KMS-11 (cell line): ENCODE measurements at regions not wholly inside any gene's neighbourhood (a gene's known extent, or its start where the extent isn't known, plus 50 kb on each side); places are given as distances from the start of the nearest gene placed in this dataset.
"Not testable (repeated sequence)": the region's sequence is repeated elsewhere in the genome, so short reads cannot be mapped to it uniquely, and the experiment has no call there.

Experiments
- H2AFZ ChIP-seq: fragments of 200-600 bp; sonication (generic); 2 replicates; pipeline ENCODE4 v1.6.1; 2016; ENCODE audit warnings: antibody characterized with exemption, mixed run types, low read depth
- H3K27ac ChIP-seq: fragments of 200-600 bp; sonication (generic); 2 replicates; pipeline ENCODE4 v1.6.1; 2016; ENCODE audit warnings: mild to moderate bottlenecking, mixed run types
- H3K27me3 ChIP-seq: fragments of 200-600 bp; sonication (generic); 2 replicates; pipeline ENCODE4 v1.6.1; 2017; ENCODE audit warnings: mild to moderate bottlenecking, low read depth, mixed run types, moderate library complexity; ENCODE audit not compliant: insufficient read depth
- H3K36me3 ChIP-seq: fragments of 200-600 bp; sonication (generic); 2 replicates; pipeline ENCODE4 v1.6.1; 2017; ENCODE audit warnings: mild to moderate bottlenecking, mixed run types; ENCODE audit not compliant: insufficient read depth
- H3K4me1 ChIP-seq: fragments of 200-600 bp; sonication (generic); 2 replicates; pipeline ENCODE4 v1.6.1; 2016; ENCODE audit warnings: mild to moderate bottlenecking, low read depth, mixed run types; ENCODE audit not compliant: poor library complexity, severe bottlenecking
- H3K4me2 ChIP-seq: fragments of 200-600 bp; sonication (generic); 2 replicates; pipeline ENCODE4 v1.7.0; 2016; ENCODE audit warnings: mild to moderate bottlenecking, mixed run types
- H3K4me3 ChIP-seq: fragments of 200-600 bp; sonication (generic); IDR thresholded peaks from 2 replicates; pipeline ENCODE4 v1.6.1; 2017; ENCODE audit warnings: low read depth, low read length, mixed read lengths; ENCODE audit not compliant: insufficient read depth
- H3K79me2 ChIP-seq: fragments of 200-600 bp; sonication (generic); 2 replicates; pipeline ENCODE4 v1.6.1; 2016; ENCODE audit warnings: low read depth, mixed run types; ENCODE audit not compliant: insufficient read depth
- H3K9ac ChIP-seq: fragments of 200-600 bp; sonication (generic); 2 replicates; pipeline ENCODE4 v1.6.1; 2016; ENCODE audit warnings: mild to moderate bottlenecking, mixed run types
- H4K20me1 ChIP-seq: fragments of 200-600 bp; sonication (generic); 2 replicates; pipeline ENCODE4 v1.6.1; 2016; ENCODE audit warnings: mild to moderate bottlenecking, mixed run types; ENCODE audit not compliant: insufficient read depth

DNA sequence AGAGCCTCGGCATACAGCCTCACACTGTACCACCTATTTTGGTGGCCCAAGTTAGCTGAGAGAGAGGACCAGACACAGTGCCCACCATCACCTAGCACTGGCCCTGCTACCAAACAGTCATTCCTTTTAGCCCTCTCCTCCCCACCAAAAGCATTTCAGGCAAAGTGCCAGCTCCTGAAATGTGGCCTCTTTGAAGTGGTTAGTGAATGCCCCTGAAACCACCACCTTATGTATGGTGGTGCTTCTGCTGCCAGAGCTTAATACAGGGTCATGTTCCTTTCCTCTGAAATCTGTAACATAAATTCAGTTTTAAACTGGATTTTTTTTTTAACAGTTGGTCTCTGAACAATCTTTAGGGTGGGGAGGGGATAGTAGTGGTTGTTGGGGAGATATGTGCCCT lies 91.0 kb upstream of the IKBKE start:
- not testable (repeated sequence) for H4K20me1 ChIP-seq, H3K79me2 ChIP-seq, H3K36me3 ChIP-seq, H2AFZ ChIP-seq, H3K9ac ChIP-seq, H3K4me1 ChIP-seq, H3K27ac ChIP-seq, H3K27me3 ChIP-seq, H3K4me2 ChIP-seq, H3K4me3 ChIP-seq

DNA sequence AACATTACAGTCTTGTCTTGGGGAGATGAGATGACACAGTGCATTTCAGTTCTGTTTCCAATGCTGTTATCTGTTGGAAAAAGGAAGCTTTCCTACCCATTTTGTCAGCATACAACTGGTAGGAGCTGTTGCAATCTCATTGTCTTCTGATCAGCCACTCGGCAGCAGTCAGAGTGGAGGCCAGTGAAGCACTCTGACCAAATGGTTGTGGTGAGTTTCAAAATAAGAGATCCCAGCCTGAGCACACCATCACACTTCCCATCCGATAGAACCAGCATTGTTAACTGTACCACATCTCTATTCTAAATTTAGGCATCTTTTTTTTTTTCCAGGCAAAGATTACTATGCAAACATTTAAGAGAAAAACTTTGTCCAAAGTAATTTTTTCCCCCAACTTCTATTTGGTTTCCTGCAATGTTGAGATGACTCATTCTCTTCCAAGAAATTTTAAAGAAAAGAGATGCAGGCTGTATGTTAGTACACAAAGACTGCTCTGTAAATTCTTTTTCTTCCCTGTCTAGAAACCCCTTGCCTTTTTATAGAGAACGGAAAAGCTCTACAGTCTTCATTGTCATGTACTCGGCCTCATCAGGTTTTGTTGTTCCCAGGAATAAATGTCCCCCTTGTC lies 90.0 kb upstream of the IKBKE start:
- not testable (repeated sequence) for H3K4me2 ChIP-seq, H2AFZ ChIP-seq, H3K79me2 ChIP-seq, H4K20me1 ChIP-seq, H3K4me1 ChIP-seq, H3K27me3 ChIP-seq, H3K9ac ChIP-seq, H3K4me3 ChIP-seq, H3K27ac ChIP-seq, H3K36me3 ChIP-seq

DNA sequence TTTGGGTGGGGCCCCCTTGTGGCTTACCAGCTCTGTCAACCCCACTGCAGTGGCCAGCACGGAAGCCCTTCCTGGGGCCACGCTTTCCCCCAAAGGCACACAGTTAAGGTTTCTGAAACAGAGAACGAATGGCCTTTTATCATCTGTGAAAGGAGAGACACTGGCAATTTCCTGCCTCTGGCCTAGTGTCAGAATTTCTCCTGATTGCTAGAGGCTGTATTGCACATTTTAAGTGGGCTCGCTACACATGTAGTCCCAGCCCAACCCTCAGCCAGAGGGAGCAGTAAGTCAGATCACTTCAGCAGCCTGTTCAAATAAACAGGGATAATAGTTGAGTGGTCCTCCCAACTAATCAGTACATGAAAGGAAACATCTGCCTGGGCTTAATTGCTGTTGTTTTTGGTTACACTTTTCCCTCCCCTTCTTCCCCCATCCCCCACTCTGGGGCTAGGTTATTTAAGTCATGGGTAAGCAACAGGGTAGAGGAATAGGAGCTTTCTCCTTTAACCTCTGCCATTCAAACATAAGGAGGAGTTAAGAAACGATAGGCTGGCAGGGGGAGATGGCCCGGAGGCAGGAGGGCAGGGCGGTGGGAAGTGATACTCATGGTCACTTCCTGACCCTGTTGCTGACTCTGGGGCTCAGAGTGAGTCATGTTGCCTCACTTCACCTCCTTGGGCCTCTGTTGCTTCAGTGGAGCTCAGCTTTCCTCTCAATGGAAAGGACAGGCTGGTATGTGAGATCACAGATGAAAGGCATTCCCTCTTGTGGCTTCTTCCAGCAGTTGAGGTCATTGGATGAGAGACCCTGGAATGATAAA lies 89.3 kb upstream of the IKBKE start:
- H3K4me3 ChIP-seq, H3K27ac ChIP-seq: not testable (repeated sequence)

DNA sequence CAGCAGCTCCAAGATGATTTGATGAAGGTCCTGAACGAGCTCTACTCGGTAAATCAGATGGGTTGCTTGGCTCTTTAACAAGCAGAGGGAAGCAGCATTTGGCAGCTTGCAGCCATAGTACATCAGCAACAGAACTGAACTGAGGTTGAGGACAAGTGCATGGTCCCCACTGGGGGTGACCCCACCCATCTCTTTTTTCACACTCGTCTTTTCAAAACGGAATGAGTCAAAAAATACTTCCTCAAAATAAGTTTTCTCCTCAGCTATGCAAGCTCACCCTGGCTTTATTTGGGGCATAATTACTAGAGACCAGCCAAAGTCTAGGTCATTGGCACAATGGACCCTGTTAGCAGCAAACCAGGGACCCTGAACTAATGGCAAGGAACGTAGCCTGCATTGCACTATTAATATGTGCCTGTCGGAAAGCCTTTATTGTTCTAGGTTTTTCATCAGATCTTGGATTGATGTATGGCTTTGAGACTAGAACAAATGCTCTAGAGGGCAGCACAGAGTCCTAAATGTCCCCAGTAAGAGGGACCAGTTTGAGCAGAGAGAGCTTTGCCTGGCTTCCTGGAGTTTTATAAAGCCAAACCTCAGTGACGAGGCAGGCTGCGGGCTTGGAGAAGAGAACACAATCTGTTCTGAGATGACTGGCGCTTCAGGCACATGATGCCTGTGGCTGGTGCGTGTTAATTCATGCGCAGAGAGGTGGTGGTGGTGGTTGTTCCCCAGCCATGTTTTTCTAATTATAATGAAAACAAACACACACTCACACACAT lies 86.1 kb upstream of the IKBKE start:
- not testable (repeated sequence) for H3K4me1 ChIP-seq, H3K36me3 ChIP-seq, H4K20me1 ChIP-seq, H3K4me3 ChIP-seq, H3K9ac ChIP-seq, H3K27me3 ChIP-seq, H3K27ac ChIP-seq, H3K4me2 ChIP-seq, H3K79me2 ChIP-seq, H2AFZ ChIP-seq

More for the DNA sequence above, 89.3 kb upstream of the IKBKE start:
- not testable (repeated sequence) for H3K9ac ChIP-seq, H4K20me1 ChIP-seq, H2AFZ ChIP-seq, H3K36me3 ChIP-seq, H3K4me2 ChIP-seq, H3K27me3 ChIP-seq, H3K79me2 ChIP-seq, H3K4me1 ChIP-seq

DNA sequence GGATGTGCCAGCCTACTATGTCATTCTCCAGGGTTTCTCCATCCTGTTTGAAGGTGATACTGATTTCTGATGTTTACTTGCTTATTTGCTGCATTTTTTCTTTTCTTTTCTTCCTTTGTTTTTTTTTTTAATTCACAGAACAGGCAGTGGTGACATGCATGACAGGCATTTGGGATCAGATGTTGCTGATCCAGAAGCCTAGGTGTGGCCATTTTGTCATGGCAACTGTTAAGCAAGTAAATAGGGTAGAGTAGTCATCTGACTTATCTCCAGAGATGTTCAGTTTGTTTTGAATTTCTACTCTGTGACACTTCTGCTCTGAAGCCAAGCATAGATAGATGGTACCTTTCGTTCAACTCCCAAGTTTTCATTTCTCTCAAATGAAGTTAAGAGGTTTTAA lies 85.4 kb upstream of the IKBKE start:
- H3K27ac ChIP-seq, H3K79me2 ChIP-seq, H3K36me3 ChIP-seq, H3K4me2 ChIP-seq, H3K4me3 ChIP-seq, H3K27me3 ChIP-seq, H2AFZ ChIP-seq, H4K20me1 ChIP-seq, H3K4me1 ChIP-seq, H3K9ac ChIP-seq: not testable (repeated sequence)

DNA sequence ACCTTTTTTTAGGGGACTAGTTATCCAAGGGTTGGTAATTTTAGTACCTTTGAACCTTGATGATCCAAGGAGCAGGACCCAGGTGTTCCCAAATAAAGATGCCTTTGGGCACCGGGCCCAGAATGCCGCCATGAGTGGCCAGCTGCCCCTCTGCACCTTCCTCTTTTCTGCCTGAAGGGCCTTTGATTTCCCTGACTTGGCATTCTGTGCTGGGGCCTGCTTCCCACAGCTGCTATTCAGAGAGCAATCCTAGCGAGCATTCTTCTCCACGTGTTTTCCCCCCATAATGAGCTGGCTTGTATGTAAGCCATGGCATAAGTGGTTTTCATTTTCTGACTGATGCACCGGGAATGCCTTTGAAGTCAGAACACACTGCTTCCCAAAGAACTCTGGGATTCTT lies 82.6 kb upstream of the IKBKE start:
- not testable (repeated sequence) for H3K4me1 ChIP-seq, H3K79me2 ChIP-seq, H3K9ac ChIP-seq, H3K4me2 ChIP-seq, H3K27ac ChIP-seq, H4K20me1 ChIP-seq, H3K36me3 ChIP-seq, H3K4me3 ChIP-seq, H2AFZ ChIP-seq, H3K27me3 ChIP-seq

DNA sequence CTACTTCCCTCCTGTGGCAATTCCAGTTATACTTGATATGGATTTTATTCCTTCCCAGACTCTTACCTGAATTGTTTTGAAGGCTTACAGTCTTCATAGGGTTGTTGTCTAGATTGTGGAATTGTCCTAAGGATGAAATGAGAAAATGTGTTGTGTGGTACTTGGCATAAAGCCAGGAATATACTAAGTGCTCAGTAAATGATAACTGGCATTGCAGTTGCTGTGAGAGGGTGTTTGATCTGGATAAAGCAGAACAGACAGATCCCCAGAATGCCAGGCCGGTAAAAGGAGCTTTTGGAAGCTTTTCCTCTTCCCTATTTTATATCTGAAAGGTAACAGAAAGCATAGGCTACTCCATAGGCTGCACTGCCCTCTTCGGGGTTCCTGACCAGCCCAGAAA lies 78.4 kb upstream of the IKBKE start:
- not testable (repeated sequence) for H4K20me1 ChIP-seq, H3K4me2 ChIP-seq, H2AFZ ChIP-seq, H3K4me3 ChIP-seq, H3K27ac ChIP-seq, H3K27me3 ChIP-seq, H3K9ac ChIP-seq, H3K4me1 ChIP-seq, H3K79me2 ChIP-seq, H3K36me3 ChIP-seq

DNA sequence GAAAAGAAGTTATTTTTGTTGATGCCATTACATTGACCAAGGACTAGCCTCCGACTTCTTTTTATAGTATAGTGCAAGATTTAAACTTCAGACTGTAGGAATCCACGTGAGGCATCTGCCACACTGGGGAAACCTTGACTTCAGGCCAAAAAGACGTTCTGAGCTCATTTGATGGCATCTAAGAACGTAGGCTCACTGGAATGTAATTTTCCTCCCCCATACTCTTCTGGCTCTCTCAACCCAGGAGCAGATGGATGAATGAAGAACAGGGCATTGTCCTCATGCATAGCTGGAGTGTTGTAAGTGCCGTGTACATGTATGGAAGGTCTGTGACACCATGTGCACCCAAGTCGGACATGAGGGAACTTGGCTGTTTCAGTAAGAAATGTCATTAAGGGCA lies 72.8 kb upstream of the IKBKE start:
- H3K79me2 ChIP-seq, H3K36me3 ChIP-seq, H3K4me3 ChIP-seq, H3K27me3 ChIP-seq, H3K27ac ChIP-seq, H3K4me1 ChIP-seq, H3K4me2 ChIP-seq, H4K20me1 ChIP-seq, H2AFZ ChIP-seq, H3K9ac ChIP-seq: not testable (repeated sequence)

DNA sequence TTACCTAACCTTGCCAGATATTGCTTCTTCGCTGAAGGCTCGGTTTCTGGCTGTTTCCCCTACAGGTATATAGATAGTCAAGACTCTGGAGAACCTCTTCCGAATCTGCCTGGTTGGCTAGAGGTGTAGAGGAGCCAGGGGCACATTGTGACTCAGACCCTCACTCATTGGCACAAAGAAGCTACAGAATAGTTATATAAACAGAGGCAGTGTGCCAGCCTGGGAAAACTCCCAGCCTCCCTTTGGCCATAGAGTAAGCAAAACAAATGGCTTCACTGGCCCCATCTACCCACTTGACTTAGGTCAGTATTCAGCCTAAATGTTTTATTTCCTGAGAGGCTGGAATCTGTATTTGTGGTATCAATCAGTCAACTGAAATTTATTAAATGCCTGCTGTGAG lies 72.0 kb upstream of the IKBKE start:
- H3K36me3 ChIP-seq, H3K27ac ChIP-seq, H3K4me1 ChIP-seq, H4K20me1 ChIP-seq, H3K79me2 ChIP-seq, H3K4me2 ChIP-seq, H3K4me3 ChIP-seq, H2AFZ ChIP-seq, H3K9ac ChIP-seq, H3K27me3 ChIP-seq: not testable (repeated sequence)

DNA sequence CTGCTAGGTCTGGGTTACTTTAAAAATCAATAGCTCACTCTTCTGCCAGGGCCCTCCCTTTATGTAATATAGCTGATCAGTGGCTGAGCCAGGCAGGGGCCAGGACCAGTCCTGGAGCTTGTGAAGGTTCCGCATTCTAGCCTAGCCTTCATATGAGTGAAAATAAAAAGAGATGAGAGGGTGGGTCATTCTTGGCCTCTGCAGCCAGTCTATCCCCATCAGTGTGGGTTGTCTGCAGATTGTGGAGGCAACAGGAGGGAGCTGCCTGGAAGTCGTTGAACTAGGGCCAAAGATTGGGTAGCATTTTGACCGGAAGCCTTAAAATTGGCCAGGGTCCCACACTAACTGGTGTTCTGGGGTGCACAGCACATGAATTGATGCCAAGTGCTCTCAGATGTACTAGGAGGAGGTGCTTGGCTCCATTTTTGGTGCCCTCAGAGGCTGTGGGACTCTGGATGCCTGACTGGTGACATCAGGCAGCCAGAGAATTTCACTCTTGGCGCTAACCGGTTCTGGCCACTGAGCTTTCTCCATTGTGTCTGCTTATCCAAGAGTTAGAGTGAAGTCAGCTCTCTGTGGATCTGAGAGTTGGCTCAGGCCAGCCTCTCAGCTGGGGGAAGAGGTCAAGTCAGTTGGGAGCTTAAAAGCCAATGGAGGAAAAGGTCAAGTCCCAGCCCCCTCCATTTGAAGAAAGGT lies 66.5 kb upstream of the IKBKE start:
- not testable (repeated sequence) for H3K4me2 ChIP-seq

More for the DNA sequence above, 66.5 kb upstream of the IKBKE start:
- not testable (repeated sequence) for H3K79me2 ChIP-seq, H3K9ac ChIP-seq, H4K20me1 ChIP-seq, H2AFZ ChIP-seq, H3K27me3 ChIP-seq, H3K36me3 ChIP-seq, H3K27ac ChIP-seq, H3K4me1 ChIP-seq, H3K4me3 ChIP-seq
